ENCODE measurements at regions not wholly inside any gene's neighbourhood (a gene's known extent, or its start where the extent isn't known, plus 50 kb on each side); places are given as distances from the start of the nearest gene placed in this dataset.
A peak's percentile ranks its signal among the peaks of the same experiment; 100 is the strongest.
"Not testable (repeated sequence)": the region's sequence is repeated elsewhere in the genome, so short reads cannot be mapped to it uniquely, and the experiment has no call there.

DNA sequence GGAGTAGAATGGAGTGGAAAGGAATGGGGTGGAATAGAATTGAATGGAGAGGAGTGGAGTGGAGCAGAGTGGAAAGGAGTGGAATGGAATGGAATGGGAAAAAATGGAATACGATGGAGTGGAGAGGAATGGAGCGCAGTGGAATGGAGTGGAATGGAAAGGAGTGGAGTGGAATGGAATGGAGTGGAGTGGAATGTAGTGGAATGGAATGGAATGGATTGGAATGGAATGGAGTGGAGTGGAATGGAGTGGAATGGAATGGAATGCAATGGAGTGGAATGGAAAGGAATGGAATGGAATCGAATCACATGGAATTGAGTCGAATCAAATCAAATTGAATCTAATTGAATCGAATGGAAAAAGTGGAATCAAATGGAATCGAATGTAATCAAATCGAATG lies 1016.1 kb downstream of the CDY1 start:
- in situ Hi-C loops (cut with MboI) = no loop called here

DNA sequence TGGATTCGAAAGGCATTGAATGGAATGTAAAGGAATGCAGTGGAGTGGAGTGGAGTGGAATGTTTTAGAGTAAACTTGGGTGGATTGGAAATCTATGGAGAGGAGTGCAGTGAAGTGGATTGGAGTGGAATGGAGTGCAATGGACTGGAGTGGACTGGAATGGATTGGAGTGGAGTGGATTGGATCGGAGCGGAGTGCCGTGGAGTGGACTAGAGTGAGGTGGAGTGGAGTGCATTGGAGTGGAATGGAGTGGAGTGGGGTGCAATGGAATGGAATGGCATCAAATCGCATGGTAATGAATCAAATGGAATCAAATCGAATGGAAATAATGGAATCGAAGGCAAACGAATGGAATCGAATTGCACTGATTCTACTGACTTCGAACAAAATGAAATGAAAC lies 1023.9 kb downstream of the CDY1 start:
- H2AFZ ChIP-seq; H3K9me2 ChIP-seq (ENCODE audit: insufficient read depth); H3K36me3 ChIP-seq (ENCODE audit: low read depth); H3K9me3 ChIP-seq (ENCODE audit: low read depth); in situ Hi-C loops (cut with MboI); H3K9ac ChIP-seq; H3K27me3 ChIP-seq (replicated peaks; ENCODE audit: insufficient read depth); H3F3A ChIP-seq (ENCODE audit: insufficient read depth); H3K27ac ChIP-seq; H3K4me3 ChIP-seq; H3K4me2 ChIP-seq (ENCODE audit: unreplicated experiment); H3K79me2 ChIP-seq (ENCODE audit: insufficient read depth); H4K20me1 ChIP-seq (ENCODE audit: insufficient read depth); DNase-seq; H3K4me1 ChIP-seq (ENCODE audit: insufficient read depth): not testable (repeated sequence)
- WGBS, 2 experiments (ENCODE audit: low coverage in 1 of 2, low lambda C conversion rate in 2 of 2, missing lambda C conversion rate in 2 of 2) = 39 to 44% methylated on average over 10 of the region's 10 CpGs

More for the DNA sequence above, 1016.1 kb downstream of the CDY1 start:
- Histone ChIP-seq H3K9me3 (ENCODE audit: low read depth) (no peaks in the 10 kb centered on the region), H4K20me1 (ENCODE audit: insufficient read depth) (no peaks in the 10 kb centered on the region), H3K4me3 (no peak overlapping the region), H3K9ac (no peak overlapping the region), H3K9me2 (ENCODE audit: insufficient read depth) (no peaks in the 10 kb centered on the region), H2AFZ (no peak overlapping the region), H3F3A (ENCODE audit: insufficient read depth) (no peaks in the 10 kb centered on the region), H3K4me1 (ENCODE audit: insufficient read depth) (no peaks in the 10 kb centered on the region), H3K36me3 (ENCODE audit: low read depth) (no peaks in the 10 kb centered on the region), H3K79me2 (ENCODE audit: insufficient read depth) (no peaks in the 10 kb centered on the region), H3K27ac (no peak overlapping the region), H3K4me2 (ENCODE audit: unreplicated experiment) (no peak overlapping the region), H3K27me3 (replicated peaks; ENCODE audit: insufficient read depth) (no peaks in the 10 kb centered on the region)
- no peak for DNase-seq
- TF ChIP-seq EZH2 (IDR thresholded peaks at IDR 0.05; ENCODE audit: insufficient read depth, poor library complexity, severe bottlenecking) = no peak
- no peak for TF ChIP-seq EZH2phosphoT487 (IDR thresholded peaks at IDR 0.05; ENCODE audit: insufficient read depth, low read depth)
- WGBS, 2 experiments (ENCODE audit: low coverage in 1 of 2, low lambda C conversion rate in 2 of 2, missing lambda C conversion rate in 2 of 2) = 37 to 45% methylated on average over 7 of the region's 7 CpGs

DNA sequence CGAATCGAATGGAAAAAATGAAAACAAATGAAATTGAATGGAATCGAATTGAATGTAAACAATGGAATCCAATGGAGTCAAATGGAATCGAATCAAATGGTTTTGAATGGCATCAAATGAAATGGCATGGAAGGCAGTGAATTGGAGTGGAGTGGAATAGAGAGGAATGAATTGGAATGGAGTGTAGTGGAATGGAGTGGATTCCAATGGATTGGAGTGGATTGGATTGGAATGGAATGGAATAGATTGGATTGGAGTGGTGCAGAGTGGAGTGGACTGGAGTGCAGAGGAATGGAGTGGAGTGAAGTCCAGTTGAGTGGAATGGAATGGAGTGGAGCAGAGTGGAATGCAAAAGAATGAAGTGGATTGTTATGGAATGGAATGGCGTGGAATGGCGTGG lies 1026.3 kb downstream of the CDY1 start:
- H3K27me3 ChIP-seq (replicated peaks; ENCODE audit: insufficient read depth); H3K4me1 ChIP-seq (ENCODE audit: insufficient read depth); H3K4me2 ChIP-seq (ENCODE audit: unreplicated experiment); H3K79me2 ChIP-seq (ENCODE audit: insufficient read depth); H2AFZ ChIP-seq; in situ Hi-C loops (cut with MboI); H4K20me1 ChIP-seq (ENCODE audit: insufficient read depth); H3K9me2 ChIP-seq (ENCODE audit: insufficient read depth); H3F3A ChIP-seq (ENCODE audit: insufficient read depth); H3K27ac ChIP-seq; H3K36me3 ChIP-seq (ENCODE audit: low read depth); H3K4me3 ChIP-seq; DNase-seq; H3K9me3 ChIP-seq (ENCODE audit: low read depth); H3K9ac ChIP-seq: not testable (repeated sequence)
- WGBS, 2 experiments (ENCODE audit: low coverage in 1 of 2, low lambda C conversion rate in 2 of 2, missing lambda C conversion rate in 2 of 2) = 20 to 26% methylated on average over 6 of the region's 6 CpGs

DNA sequence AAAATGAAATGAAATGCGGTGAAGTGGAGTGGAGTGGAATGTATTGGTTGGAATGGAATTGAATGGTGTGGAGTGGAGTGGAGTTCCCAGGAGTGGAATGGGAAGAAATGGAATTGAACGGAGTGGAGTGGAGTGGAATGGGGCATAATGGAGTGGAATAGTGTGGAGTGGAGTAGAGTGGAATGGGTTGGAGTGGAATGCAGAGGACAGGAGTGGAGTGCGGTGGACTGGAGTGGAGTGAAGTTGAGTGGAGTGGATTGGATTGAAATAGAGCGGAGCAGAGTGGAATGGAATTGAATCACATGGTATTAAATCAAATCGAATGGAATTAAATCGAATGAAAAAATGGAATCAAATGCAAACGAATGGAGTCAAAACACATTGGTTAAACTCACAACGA lies 1042.3 kb downstream of the CDY1 start:
- not testable (repeated sequence) for H3F3A ChIP-seq (ENCODE audit: insufficient read depth)

DNA sequence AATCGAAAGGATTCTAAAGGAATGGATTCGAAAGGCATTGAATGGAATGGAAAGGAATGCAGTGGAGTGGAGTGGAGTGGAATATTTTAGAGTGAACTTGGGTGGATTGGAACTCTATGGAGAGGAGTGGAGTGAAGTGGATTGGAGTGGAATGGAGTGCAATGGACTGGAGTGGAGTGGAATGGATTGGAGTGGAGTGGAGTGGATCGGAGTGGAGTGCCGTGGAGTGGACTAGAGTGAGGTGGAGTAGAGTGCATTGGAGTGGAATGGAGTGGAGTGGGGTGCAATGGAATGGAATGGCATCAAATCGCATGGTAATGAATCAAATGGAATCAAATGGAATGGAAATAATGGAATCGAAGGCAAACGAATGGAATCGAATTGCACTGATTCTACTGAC lies 1044.8 kb downstream of the CDY1 start:
- H4K20me1 ChIP-seq (ENCODE audit: insufficient read depth); H3K9ac ChIP-seq; H3F3A ChIP-seq (ENCODE audit: insufficient read depth); H3K36me3 ChIP-seq (ENCODE audit: low read depth); H3K4me1 ChIP-seq (ENCODE audit: insufficient read depth); H3K9me2 ChIP-seq (ENCODE audit: insufficient read depth); H3K27ac ChIP-seq; H3K4me3 ChIP-seq; DNase-seq; H2AFZ ChIP-seq; H3K79me2 ChIP-seq (ENCODE audit: insufficient read depth); H3K4me2 ChIP-seq (ENCODE audit: unreplicated experiment); H3K27me3 ChIP-seq (replicated peaks; ENCODE audit: insufficient read depth); in situ Hi-C loops (cut with MboI): not testable (repeated sequence)
- 30 to 32% methylated on average over 8 of the region's 8 CpGs for WGBS, 2 experiments (ENCODE audit: low coverage in 1 of 2, low lambda C conversion rate in 2 of 2, missing lambda C conversion rate in 2 of 2)
- H3K9me3 ChIP-seq (ENCODE audit: low read depth) = peaks cover 11% of the 10 kb centered on the region

More for the DNA sequence above, 1042.3 kb downstream of the CDY1 start:
- H2AFZ ChIP-seq; H3K36me3 ChIP-seq (ENCODE audit: low read depth); H3K9me2 ChIP-seq (ENCODE audit: insufficient read depth); in situ Hi-C loops (cut with MboI); H3K79me2 ChIP-seq (ENCODE audit: insufficient read depth); H3K4me2 ChIP-seq (ENCODE audit: unreplicated experiment); H3K9me3 ChIP-seq (ENCODE audit: low read depth); H3K27ac ChIP-seq; H3K9ac ChIP-seq; H3K4me3 ChIP-seq; H3K27me3 ChIP-seq (replicated peaks; ENCODE audit: insufficient read depth); H3K4me1 ChIP-seq (ENCODE audit: insufficient read depth); DNase-seq; H4K20me1 ChIP-seq (ENCODE audit: insufficient read depth): not testable (repeated sequence)
- WGBS, 2 experiments (ENCODE audit: low coverage in 1 of 2, low lambda C conversion rate in 2 of 2, missing lambda C conversion rate in 2 of 2) = 42 to 48% methylated on average over 8 of the region's 8 CpGs

DNA sequence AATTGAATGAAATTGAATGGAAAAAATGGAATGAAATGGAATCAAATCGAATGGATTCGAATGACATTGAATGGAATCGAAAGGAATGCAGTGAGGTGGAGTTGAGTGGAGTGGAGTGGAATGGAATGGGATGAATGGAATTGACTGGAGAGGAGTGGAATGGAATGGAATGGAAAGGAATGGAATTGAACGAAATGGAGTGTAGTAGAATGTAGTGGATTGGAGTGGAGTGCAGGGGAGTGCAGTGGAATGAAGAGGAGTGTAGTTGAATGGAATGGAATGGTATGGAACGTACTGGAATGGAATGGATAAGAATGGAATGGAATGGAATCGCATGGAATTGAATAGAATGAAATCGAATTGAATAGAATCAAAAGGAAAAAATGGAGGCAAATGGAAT lies 1047.3 kb downstream of the CDY1 start:
- H3K27me3 ChIP-seq (replicated peaks; ENCODE audit: insufficient read depth); H3F3A ChIP-seq (ENCODE audit: insufficient read depth); H4K20me1 ChIP-seq (ENCODE audit: insufficient read depth); DNase-seq; H3K36me3 ChIP-seq (ENCODE audit: low read depth); H3K4me1 ChIP-seq (ENCODE audit: insufficient read depth); H3K4me2 ChIP-seq (ENCODE audit: unreplicated experiment); H2AFZ ChIP-seq; H3K4me3 ChIP-seq; H3K27ac ChIP-seq; H3K9ac ChIP-seq; H3K9me2 ChIP-seq (ENCODE audit: insufficient read depth); in situ Hi-C loops (cut with MboI); H3K79me2 ChIP-seq (ENCODE audit: insufficient read depth): not testable (repeated sequence)
- peaks cover 11% of the 10 kb centered on the region for H3K9me3 ChIP-seq (ENCODE audit: low read depth)
- 18 to 20% methylated on average over 7 of the region's 7 CpGs for WGBS, 2 experiments (ENCODE audit: low coverage in 1 of 2, low lambda C conversion rate in 2 of 2, missing lambda C conversion rate in 2 of 2)

DNA sequence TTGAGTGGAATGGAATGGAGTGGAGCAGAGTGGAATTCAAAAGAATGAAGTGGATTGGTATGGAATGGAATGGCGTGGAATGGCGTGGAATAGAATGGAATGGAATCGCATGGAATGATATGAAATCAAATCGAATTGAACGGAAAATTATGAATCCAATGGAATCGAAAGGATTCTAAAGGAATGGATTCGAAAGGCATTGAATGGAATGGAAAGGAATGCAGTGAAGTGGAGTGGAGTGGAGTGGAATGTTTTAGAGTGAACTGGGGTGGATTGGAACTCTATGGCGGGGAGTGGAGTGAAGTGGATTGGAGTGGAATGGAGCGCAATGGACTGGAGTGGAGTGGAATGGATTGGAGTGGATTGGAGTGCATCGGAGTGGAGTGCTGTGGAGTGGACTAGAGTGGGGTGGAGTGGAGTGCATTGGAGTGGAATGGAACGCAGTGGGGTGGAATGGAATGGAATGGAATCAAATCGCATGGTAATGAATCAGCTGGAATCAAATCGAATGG lies 1048.5 kb downstream of the CDY1 start:
- H4K20me1 ChIP-seq (ENCODE audit: insufficient read depth); H3K36me3 ChIP-seq (ENCODE audit: low read depth); H3K27me3 ChIP-seq (replicated peaks; ENCODE audit: insufficient read depth); H3F3A ChIP-seq (ENCODE audit: insufficient read depth); H3K4me1 ChIP-seq (ENCODE audit: insufficient read depth); H3K9me2 ChIP-seq (ENCODE audit: insufficient read depth); H3K27ac ChIP-seq; H3K4me2 ChIP-seq (ENCODE audit: unreplicated experiment); in situ Hi-C loops (cut with MboI); H3K4me3 ChIP-seq; H3K9ac ChIP-seq; H2AFZ ChIP-seq; H3K79me2 ChIP-seq (ENCODE audit: insufficient read depth): not testable (repeated sequence)
- WGBS, 2 experiments (ENCODE audit: low coverage in 1 of 2, low lambda C conversion rate in 2 of 2, missing lambda C conversion rate in 2 of 2) = 38% methylated on average over 13 of the region's 13 CpGs
- H3K9me3 ChIP-seq (ENCODE audit: low read depth) = peaks cover 11% of the 10 kb centered on the region
- DNase-seq = peak; percentile 2

Measured in GM23248 (cell line).